HG03575 (cell line): ENCODE measurements at regions not wholly inside any gene's neighbourhood (a gene's known extent, or its start where the extent isn't known, plus 50 kb on each side); places are given as distances from the start of the nearest gene placed in this dataset.

Source experiments
- ATAC-seq: cut with Tn5 transposase; IDR thresholded peaks from one replicate; pipeline ENCODE4 v1.9.1; 2021; ENCODE audit not compliant: unreplicated experiment, insufficient number of reproducible peaks, low FRiP score; ENCODE audit errors: extremely low read depth

- no peak for ATAC-seq
Measured at GRCh38 chr4:115418635-115419396, 305.4 kb upstream of the NDST4 start.

- ATAC-seq: no peak
Measured at GRCh38 chr4:115396034-115396433, 282.6 kb upstream of the NDST4 start.

GRCh38 chr4:115376866-115377265 is 263.4 kb upstream of the NDST4 start:
- ATAC-seq: no peak

- ATAC-seq: no peak
Measured at GRCh38 chr4:115374621-115375020, 261.2 kb upstream of the NDST4 start.

- ATAC-seq: no peak
Measured at GRCh38 chr4:115370490-115370889, 257.1 kb upstream of the NDST4 start.

- ATAC-seq: no peak
Measured at GRCh38 chr4:115370012-115370411, 256.6 kb upstream of the NDST4 start.

GRCh38 chr4:115366390-115366789 is 253.0 kb upstream of the NDST4 start:
- no peak for ATAC-seq

- ATAC-seq: no peak
Measured at GRCh38 chr4:115365185-115365584, 251.8 kb upstream of the NDST4 start.

GRCh38 chr4:115361781-115362180 is 248.4 kb upstream of the NDST4 start:
- no peak for ATAC-seq

- ATAC-seq: no peak
Measured at GRCh38 chr4:115360431-115360830, 247.0 kb upstream of the NDST4 start.

GRCh38 chr4:115357776-115358175 is 244.4 kb upstream of the NDST4 start:
- ATAC-seq: no peak

GRCh38 chr4:115356176-115356575 is 242.8 kb upstream of the NDST4 start:
- no peak for ATAC-seq

GRCh38 chr4:115355329-115355728 is 241.9 kb upstream of the NDST4 start:
- no peak for ATAC-seq

GRCh38 chr4:115353370-115353769 is 239.9 kb upstream of the NDST4 start:
- no peak for ATAC-seq

- no peak for ATAC-seq
Measured at GRCh38 chr4:115343171-115343570, 229.8 kb upstream of the NDST4 start.

- peak; percentile 60 for ATAC-seq
Measured at GRCh38 chr4:115334736-115335411, 221.5 kb upstream of the NDST4 start.

- no peak for ATAC-seq
Measured at GRCh38 chr4:115332078-115332477, 218.7 kb upstream of the NDST4 start.

GRCh38 chr4:115331241-115331640 is 217.8 kb upstream of the NDST4 start:
- no peak for ATAC-seq

- no peak for ATAC-seq
Measured at GRCh38 chr4:115325836-115326235, 212.4 kb upstream of the NDST4 start.

GRCh38 chr4:115323106-115323707 is 209.8 kb upstream of the NDST4 start:
- ATAC-seq: no peak
